ENCODE measurements at regions not wholly inside any gene's neighbourhood (a gene's known extent, or its start where the extent isn't known, plus 50 kb on each side); places are given as distances from the start of the nearest gene placed in this dataset.
"Not testable (repeated sequence)": the region's sequence is repeated elsewhere in the genome, so short reads cannot be mapped to it uniquely, and the experiment has no call there.

GRCh38 chr14:105581551-105582341 lies 55.4 kb downstream of the TMEM121 start:
- DNase-seq (ENCODE audit: low read depth in 2 of 2): no peak

DNA sequence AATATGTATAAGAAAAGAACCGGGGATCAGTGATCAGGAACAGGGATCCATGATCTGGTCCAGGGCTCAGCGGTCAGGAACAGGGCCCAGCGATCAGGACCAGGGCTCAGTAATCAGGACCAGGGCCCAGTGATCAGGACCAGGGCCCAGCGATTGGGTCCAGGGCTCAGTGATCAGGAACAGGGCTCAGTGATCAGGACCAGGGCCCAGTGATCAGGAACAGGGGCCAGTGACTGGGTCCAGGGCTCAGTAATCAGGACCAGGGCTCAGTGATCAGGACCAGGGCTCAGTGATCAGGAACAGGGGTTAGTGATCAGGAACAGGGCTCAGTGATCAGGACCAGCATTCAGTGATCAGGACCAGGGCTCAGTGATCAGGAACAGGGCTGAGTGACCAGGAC lies 56.3 kb downstream of the TMEM121 start:
- DNase-seq (ENCODE audit: low read depth in 2 of 2): no peak

GRCh38 chr14:105583914-105584313 lies 57.5 kb downstream of the TMEM121 start:
- not testable (repeated sequence) for DNase-seq (ENCODE audit: low read depth in 2 of 2)

- DNase-seq (ENCODE audit: low read depth in 2 of 2): not testable (repeated sequence)
Observed at GRCh38 chr14:105585290-105585689, 58.9 kb downstream of the TMEM121 start.

GRCh38 chr14:105585722-105586121 lies 59.3 kb downstream of the TMEM121 start:
- DNase-seq (ENCODE audit: low read depth in 2 of 2): not testable (repeated sequence)

- DNase-seq (ENCODE audit: low read depth in 2 of 2): not testable (repeated sequence)
Observed at GRCh38 chr14:105586144-105586872, 59.9 kb downstream of the TMEM121 start.

- DNase-seq (ENCODE audit: low read depth in 2 of 2): not testable (repeated sequence)
Observed at GRCh38 chr14:105587034-105587433, 60.7 kb downstream of the TMEM121 start.

GRCh38 chr14:105587482-105588235 lies 61.3 kb downstream of the TMEM121 start:
- not testable (repeated sequence) for DNase-seq (ENCODE audit: low read depth in 2 of 2)

GRCh38 chr14:105588236-105588860 lies 62.0 kb downstream of the TMEM121 start:
- DNase-seq (ENCODE audit: low read depth in 2 of 2): no peak

DNA sequence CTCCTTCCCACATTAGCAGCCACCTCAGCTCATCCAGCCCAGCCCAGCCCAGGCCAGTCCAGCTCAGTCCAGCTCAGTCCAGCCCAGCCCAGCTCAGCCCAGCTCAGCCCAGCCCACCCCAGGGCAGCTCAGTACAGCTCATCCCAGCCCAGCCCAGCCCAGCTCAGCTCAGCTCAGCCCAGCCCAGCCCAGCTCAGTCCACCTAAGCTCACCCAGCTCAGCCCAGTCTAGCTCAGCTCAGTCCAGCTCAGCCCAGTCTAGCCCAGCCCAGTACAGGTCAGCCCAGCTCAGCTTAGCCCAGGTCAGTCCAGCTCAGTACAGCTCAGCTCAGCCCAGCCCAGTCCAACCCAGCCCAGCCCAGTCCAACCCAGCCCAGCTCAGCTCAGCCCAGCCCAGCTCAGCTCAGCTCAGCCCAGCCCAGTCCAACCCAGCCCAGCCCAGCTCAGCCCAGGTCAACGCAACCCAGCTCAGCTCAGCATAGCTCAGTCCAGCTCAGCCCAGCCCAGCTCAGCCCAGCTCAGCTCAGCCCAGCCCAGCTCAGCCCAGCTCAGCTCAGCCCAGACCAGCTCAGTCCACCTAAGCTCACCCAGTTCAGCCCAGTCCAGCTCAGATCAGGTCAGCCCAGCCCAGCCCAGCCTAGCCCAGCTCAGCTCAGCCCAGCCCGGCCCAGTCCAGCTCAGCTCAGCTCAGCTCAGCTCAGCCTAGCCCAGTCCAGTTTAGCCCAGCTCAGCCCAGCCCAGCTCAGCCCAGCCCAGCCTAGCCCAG lies 63.0 kb downstream of the TMEM121 start:
- no peak for DNase-seq (ENCODE audit: low read depth in 2 of 2)

GRCh38 chr14:105589926-105590185 lies 63.5 kb downstream of the TMEM121 start:
- not testable (repeated sequence) for DNase-seq (ENCODE audit: low read depth in 2 of 2)

GRCh38 chr14:105591052-105591451 lies 64.7 kb downstream of the TMEM121 start:
- DNase-seq (ENCODE audit: low read depth in 2 of 2): no peak

DNA sequence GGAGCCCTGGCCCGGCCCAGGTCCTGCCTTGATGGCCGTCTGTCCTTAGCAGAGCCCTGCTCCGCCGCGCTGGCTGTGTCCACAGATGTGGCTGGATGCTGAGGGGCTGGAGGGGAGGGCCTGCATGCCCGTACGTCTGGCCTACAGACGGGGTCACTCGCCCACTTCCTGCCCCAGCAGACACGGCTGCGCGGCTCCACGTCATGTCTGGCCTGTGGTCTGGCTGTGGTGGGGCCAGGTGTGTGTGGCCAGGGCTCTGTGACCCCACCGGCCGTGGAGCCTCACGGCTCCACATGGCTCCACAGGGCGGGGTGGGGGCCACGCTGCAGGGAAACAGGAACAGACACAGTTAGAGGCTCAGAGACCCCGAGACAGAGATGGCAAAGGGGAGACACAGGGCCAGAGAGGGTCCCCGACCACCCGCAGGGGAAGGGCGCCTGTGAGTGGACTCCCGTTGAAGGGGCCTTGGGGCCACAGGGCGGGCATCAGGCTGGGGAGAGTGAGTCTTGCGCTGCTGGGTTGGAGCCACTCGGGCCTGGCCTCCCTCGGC lies 65.5 kb downstream of the TMEM121 start:
- not testable (repeated sequence) for DNase-seq (ENCODE audit: low read depth in 2 of 2)

DNA sequence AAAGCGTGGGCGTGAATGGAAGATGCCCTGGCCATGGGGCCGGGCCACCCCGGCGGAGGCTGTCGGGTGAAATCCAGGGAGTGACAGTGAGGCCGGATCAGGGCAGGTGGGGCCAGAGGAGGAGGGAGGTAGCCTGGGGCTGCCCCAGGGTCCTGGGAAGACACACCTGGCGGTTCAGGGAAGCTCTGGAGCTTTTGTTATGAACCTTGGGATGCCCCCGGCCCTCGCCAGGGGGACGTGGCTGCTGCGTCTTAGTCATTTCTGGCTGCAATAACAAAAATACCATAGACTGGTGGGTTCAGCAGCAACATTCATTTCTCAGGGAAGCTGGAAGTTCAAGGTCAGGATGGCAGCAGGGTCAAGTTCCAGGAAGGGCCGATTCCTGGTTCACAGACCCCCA lies 66.3 kb downstream of the TMEM121 start:
- DNase-seq (ENCODE audit: low read depth in 2 of 2): not testable (repeated sequence)

DNA sequence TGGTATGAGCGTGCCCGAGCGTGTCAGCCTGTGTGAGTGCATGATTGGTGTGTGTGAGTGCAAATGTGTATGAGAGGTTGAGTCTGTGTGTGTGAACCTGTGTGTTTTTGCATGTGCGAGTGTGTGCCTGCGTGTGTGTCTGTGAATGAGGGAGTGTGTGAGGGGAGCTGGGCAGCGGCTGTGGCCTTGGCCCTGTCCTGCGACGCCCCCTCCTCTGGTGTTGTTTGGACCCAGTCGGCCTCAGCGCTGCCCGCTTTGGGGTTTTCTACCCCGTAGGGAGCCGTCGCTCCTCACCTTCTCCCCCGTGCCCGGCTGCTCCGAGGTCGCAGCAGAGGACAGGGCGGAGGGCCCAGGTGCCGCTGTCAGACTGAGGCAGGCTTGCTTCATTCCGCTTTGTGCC lies 69.0 kb downstream of the TMEM121 start:
- DNase-seq (ENCODE audit: low read depth in 2 of 2): not testable (repeated sequence)

GRCh38 chr14:105596374-105596773 lies 70.0 kb downstream of the TMEM121 start:
- DNase-seq (ENCODE audit: low read depth in 2 of 2): not testable (repeated sequence)

DNA sequence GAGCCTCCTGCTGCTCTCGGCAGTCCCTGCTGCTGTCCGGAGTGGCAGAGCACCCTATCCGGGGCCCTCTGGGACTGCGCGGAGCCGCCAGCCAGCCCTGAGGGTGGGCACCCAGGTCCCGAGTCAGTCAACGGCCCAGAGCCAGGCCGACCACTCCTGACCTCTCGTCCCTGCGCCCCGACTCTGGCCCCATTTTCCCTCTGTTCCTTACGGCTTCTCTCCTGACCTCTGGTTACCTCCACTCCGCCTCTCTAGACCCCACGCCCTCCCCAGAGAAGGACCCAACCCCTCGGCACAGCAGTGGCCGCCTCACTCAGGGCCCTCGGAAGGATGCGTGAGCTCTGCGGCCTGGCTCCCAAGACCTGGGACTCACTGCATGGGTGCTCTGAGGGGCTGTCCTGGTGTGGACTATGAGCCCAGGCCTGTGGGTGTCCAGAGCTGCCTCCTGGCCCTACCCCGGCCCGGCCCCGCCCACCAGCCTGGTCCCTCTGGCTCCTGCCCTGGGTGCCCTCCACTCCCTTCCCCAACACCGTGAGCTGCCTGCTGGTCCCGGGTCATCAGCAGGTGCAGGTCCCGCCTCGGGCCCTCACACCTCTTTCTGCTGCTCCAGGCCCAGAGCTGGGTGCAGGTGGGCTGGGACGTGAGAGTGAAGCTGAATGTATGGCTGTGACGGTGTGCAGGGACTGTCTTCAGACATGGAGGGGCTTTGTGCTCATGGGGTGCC lies 71.8 kb downstream of the TMEM121 start:
- DNase-seq (ENCODE audit: low read depth in 2 of 2): not testable (repeated sequence)

- not testable (repeated sequence) for DNase-seq (ENCODE audit: low read depth in 2 of 2)
Observed at GRCh38 chr14:105598925-105599586, 72.7 kb downstream of the TMEM121 start.

DNA sequence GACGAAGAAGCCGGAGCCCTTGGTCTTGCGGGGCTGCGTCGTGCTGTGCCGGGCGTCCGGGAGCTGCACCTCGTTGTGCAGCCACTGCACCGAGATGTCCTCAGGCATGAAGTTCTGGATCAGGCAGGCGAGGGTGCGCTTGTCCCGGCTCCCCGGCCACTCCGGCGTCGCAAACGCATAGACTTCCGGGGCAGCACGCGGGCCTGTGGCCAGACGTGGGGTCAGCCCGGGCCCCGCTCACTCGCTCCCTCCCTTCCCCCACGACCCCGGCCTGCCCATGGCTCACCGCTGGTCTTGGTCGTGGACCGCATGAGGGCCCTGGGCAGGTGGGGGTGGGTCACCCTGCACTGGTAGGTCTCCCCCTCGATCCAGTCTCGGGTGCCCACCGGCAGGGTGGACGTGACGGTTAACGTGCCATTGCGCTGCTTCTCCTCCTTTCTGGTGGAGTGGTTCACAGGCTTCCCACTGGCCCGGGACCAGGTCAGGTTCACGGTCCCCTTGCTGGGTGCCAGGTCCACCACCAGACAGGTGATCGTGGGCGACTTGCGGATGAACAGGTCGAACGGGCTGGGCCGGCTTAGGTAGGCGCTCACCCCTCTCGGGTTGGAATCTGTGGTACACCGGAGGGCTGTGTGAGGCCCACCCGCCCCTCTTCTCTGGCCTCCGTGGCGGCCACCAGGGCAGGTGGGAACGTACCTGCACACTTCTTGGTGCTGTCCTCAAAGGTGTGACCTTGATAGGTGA lies 74.0 kb downstream of the TMEM121 start:
- DNase-seq (ENCODE audit: low read depth in 2 of 2): not testable (repeated sequence)
